ENCODE measurements at regions not wholly inside any gene's neighbourhood (a gene's known extent, or its start where the extent isn't known, plus 50 kb on each side); places are given as distances from the start of the nearest gene placed in this dataset.
"Not testable (repeated sequence)": the region's sequence is repeated elsewhere in the genome, so short reads cannot be mapped to it uniquely, and the experiment has no call there.

- DNase-seq: no peak
Measured at GRCh38 chr10:62666275-62666674, 138.2 kb upstream of the ADO start.

DNA sequence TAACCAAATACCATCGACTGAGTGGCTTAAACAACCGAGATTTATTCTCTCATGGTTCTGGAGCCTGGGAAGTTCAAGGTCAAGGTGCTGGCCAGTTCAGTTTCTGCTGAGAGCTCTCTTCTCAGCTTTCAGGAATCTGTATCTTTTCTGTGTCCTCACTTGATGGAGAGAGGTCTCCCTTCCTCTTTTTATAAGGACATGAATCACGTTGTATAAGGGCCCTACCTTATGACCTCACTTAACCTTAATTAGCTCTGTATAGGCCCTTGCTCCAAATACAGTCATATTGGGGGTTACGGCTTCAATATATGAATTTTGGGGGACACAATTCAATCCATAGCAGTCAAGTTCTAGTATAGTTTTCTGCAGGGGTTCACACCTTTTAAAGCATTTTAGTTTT lies 135.2 kb upstream of the ADO start:
- DNase-seq: no peak

GRCh38 chr10:62671104-62671503 lies 133.4 kb upstream of the ADO start:
- no peak for DNase-seq

DNA sequence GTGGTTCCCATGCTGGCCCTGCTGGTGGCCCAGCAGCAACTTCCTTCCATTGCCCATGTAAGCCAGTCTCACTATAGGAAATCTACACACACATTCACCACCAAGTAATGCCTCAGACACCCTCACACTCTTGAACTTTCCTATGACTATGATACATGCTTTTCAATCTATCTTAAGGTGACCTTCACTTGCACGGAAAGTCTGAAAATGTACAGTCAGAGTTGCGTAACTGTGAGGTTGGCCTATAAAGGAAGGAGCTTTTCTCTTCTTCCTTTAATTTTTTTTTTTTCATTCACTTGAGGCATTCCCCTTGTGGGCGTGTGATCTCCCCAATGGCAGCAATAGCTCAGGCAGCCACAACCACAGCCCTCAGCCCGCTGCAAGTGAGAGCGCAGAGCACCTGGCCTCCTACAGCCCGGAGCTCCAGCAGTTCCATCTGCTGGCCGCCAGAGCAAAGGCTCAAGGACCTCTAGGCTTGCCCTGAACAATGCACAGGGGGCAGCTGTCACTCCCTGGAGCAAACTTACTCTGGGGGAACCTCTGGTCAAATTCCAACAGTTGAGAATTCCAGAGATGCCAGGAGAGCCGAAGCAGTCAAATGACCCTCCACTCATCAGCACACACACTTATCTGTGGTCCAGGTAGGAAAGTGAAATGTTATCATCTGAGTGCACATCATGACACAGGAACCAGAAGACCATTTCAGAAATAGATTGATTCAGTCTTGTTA lies 123.1 kb upstream of the ADO start:
- no peak for DNase-seq

DNA sequence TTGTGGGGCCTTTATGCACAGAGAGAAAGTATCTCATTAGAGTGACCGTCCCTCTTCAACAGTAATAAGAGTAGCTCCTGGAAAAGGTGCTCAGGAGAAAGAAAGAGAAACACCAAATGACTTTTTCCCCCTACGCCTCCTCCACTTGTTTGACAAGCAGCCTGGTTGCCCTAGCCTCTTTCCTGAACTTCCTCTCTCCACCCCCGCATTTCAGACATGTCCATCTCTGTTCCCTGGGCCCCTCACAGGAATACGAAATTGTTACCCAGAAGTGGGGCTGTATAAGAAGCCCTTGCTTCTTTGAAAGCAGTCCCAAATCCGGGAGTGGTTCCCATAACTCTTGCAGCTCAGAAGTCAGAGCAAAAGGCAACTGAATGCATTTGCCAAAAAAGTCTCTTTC lies 119.6 kb upstream of the ADO start:
- DNase-seq: no peak

DNA sequence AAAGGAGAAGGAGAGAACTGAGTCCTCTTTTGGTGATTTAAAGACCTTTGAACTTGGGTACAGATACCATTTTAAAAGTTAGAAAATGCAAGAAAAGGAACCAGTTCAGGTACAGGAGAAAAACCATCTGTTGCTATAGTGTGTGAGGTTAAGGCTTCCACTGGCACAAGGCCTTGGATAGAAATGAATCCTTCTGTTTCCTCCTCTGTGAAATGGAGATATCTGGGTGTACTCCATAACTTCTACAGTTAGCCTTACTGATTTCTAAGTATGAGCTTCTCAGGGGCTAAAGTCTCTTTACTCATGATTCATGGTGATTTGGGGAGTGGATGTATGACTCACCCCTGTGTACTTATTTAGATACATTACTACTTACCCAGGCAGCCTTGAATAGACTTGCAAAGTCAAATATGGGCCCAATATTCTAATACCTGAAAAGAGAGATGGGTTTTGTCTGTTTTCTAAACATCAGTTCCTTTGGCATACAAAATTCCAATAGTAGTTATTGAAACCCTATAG lies 117.2 kb upstream of the ADO start:
- no peak for DNase-seq

DNA sequence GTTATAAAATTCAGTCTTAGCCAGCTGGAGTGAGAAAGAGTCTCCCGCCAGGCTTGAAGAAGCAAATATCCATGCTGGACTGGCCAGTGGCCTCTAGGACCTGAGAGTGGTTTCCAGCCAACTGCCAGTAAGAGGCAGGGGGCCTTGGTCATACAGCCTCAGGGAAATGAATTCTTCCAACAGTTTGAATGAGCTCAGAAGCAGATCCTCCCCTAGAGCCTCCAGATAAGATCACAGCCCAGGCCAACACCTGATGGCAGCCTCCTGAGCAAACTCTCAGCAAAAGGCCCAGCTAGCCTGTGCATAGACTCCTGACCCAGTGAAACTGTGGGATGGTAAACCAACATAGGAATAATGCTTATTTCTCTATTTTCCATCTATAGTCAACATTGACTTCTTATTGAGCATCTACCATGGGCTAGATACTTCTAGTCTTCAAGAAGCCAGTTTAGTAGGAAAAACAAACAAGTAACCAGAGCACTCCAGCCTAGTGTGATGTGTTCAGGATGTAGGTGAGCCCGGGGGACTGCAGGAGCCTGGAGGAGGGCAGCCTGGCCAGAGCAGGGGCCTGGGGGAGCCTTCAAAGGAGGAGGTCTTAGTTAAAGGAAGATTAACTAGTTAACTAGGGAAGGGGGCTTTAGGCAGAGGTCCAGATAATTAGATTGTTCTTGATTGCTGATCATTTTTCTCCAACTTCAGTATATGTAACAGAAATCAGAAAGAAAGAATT lies 115.4 kb upstream of the ADO start:
- no peak for DNase-seq

DNA sequence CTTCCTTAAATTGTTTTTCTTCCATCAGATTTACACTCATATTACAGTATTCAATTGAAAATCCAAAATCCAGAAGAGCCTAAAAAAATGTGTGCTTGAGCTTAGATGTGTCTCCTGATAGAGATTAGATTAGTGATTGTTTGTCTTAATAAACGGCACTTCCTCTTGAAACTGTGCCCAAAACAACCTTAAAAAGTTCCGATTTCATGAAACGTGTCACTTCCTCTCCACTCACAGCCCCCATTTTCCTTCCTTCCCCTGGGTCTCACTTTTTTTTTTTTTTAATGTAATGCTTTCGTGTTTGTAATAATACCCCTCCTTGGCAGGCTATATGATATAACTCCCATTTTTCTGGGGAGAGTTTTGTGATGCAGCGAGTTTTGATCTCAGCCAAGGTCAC lies 114.8 kb upstream of the ADO start:
- DNase-seq: no peak

- DNase-seq: no peak
Measured at GRCh38 chr10:62690703-62691102, 113.8 kb upstream of the ADO start.

DNA sequence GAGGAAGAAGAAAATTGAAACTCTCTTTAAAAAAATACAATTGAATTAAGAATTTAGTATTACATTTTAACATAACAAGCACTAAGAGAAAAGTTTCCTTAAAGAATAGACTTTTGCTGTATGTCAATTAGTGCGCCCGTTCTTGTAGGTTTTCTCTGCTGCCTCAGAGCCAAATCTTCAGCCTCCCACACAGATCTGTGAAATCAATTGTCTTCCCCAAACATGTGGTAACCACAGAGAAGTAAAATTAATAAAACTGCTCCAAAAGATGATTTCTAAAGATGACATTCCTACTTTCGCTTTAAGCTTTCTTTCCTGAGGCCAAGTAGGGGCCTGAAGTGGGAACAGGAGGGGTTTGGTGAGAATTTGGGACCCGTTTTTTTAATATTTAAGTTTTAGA lies 113.2 kb upstream of the ADO start:
- DNase-seq: no peak

- no peak for DNase-seq
Measured at GRCh38 chr10:62692085-62692484, 112.4 kb upstream of the ADO start.

- no peak for DNase-seq
Measured at GRCh38 chr10:62693306-62693705, 111.2 kb upstream of the ADO start.

DNA sequence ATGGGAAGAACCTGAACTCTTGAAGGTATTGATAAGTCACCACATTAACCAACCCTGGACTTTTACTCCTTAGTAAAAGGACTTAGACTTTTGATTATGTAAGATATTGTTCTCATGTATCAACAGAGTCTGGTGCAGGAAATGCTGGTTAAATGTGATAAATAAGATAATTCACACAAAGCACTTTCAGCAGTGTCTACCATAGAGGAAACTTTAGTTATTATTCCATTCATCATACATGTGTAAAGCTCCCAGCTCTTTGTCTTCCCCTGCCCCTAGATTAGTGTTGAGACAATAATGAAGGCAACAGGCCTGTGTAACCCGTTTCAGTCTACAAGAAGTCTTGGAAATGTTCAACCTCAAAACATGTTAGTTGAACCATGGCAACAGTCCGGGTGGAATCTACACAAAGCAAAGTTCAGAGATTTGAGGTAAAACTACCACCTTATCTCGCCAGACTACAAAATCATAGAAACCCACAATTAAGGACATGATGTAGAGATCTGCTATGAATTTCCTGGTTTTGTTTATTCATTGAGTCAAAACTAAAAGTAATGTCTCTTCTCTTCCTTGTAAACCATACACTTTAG lies 109.9 kb upstream of the ADO start:
- no peak for DNase-seq

- DNase-seq: no peak
Measured at GRCh38 chr10:62696798-62697197, 107.7 kb upstream of the ADO start.

GRCh38 chr10:62699148-62699547 lies 105.4 kb upstream of the ADO start:
- no peak for DNase-seq

- not testable (repeated sequence) for DNase-seq
Measured at GRCh38 chr10:62704121-62704520, 100.4 kb upstream of the ADO start.

- DNase-seq: no peak
Measured at GRCh38 chr10:62705789-62706188, 98.7 kb upstream of the ADO start.

- DNase-seq: no peak
Measured at GRCh38 chr10:62707810-62708209, 96.7 kb upstream of the ADO start.

- no peak for DNase-seq
Measured at GRCh38 chr10:62708569-62708968, 96.0 kb upstream of the ADO start.

DNA sequence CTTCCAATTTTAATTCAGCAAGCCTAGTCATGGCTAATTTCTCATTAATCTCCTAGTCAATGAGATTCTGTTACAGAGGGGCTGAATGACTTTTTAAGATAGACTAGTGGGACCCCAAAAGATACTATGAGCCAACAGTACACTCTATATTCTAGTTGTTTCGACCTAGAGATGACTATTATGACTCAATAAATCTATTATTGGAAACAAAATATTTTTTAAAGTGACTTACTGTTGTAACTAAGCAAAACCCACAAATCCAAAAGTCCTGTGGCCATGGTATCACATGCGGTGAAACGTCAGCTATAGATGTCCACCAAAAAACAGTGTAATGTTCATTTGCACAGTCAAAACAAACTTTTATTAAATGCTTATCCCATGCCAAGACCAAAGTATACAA lies 95.3 kb upstream of the ADO start:
- DNase-seq: no peak

DNA sequence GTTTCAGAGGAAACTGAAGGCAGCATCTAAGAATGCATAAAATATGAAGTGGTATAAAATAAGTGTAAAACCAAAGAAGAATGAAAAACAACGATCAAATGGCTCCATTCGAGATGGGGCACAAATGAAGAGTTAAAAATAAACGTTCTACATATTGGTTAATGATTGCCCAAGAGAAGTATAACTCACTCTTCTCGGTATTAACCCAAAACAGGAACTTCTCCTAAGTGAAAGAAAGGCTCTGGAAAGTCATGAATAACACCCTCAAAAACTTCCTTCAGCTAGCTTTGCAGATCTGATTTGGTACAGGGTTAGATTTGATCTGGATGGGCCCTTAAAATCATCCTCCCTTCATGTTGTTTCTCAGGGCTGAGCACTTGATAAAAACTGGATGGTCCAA lies 94.3 kb upstream of the ADO start:
- DNase-seq: no peak

DNA sequence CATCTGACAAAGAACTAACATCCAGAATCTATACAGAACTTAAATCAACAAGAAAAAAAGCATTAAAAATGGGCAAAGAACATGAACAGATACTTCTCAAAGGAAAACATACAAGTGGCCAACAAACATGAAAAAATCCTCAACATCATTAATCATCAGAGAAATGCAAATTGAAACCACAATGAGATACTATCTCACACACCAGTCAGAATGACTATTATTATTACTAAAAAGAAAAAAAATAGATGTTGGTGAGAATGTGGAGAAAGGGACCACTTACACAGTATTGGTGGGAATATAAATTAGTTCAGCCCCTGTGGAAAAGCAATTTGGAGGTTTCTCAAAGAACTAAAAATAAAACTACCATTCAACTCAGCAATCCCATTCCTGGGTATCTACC lies 89.1 kb upstream of the ADO start:
- DNase-seq: no peak

DNA sequence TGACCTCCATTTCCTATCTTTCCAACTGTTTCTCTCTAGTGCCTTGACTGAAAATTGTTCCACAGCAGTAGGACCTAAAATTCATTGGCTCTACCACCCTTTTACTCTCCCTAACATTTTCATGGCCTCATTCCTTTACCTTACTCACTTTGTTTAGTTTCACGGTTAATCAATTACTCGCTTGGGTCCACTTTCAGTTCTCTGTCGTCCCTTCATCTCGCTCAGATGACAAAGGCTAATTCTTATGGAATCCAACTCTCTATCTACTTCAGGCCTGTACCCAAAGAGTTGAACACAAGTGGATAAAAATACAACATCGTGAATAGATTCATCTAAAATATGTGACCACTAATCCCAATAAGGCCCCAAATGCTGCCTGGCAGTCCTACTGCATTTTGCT lies 85.9 kb upstream of the ADO start:
- DNase-seq: no peak

DNA sequence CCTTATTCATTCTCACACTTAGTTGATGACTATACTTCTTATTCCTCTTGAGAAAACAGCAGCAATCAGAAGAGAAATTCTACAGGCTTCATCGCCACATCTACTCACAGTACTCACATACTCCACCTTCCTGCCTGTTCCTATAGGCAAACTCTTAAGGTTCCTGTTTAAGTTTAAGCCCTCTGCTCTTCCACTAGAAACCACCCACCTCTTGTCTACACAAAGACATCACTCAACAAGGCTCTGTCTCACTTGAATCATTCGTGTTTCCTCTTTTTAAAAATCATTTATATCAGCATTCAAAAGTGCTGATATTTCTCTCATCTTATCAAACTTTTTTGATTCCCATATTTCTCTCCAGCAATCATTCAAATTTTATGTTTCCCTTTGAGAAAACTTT lies 85.5 kb upstream of the ADO start:
- no peak for DNase-seq
